Activated T-cell treated with anti-CD3 and anti-CD28 coated beads, Interleukin-2, amount 50 U/mL, for 48 hours (primary cell): ENCODE measurements at regions not wholly inside any gene's neighbourhood (a gene's known extent, or its start where the extent isn't known, plus 50 kb on each side); places are given as distances from the start of the nearest gene placed in this dataset.

Experiments
- DNase-seq, 2 experiments: peaks; one replicate each; pipeline ENCODE4 v3.0.0-alpha.2; 2020

- DNase-seq, result peak in 1 of 2 experiments; percentile 12
Observed at GRCh38 chr9:91042541-91042940, 240.9 kb downstream of the SYK start.

GRCh38 chr9:91043056-91043810 lies 241.6 kb downstream of the SYK start:
- DNase-seq, result peak; percentile 10 to 16

GRCh38 chr9:91043811-91044175 lies 242.2 kb downstream of the SYK start:
- peak in 1 of 2 experiments; percentile 16 for DNase-seq

GRCh38 chr9:91044354-91044753 lies 242.7 kb downstream of the SYK start:
- DNase-seq, result peak; percentile 17 to 19

GRCh38 chr9:91045041-91045440 lies 243.4 kb downstream of the SYK start:
- no peak for DNase-seq

GRCh38 chr9:91047529-91047928 lies 245.9 kb downstream of the SYK start:
- peak; percentile 60 to 72 for DNase-seq

GRCh38 chr9:91047993-91048607 lies 246.5 kb downstream of the SYK start:
- peak; percentile 46 to 63 for DNase-seq

- DNase-seq, result peak; percentile 22 to 33
Observed at GRCh38 chr9:91048749-91049148, 247.1 kb downstream of the SYK start.

GRCh38 chr9:91053824-91054223 lies 252.2 kb downstream of the SYK start:
- peak; percentile 23 to 32 for DNase-seq

- DNase-seq, result no peak
Observed at GRCh38 chr9:91055845-91056244, 254.2 kb downstream of the SYK start.

- no peak for DNase-seq
Observed at GRCh38 chr9:91056486-91056885, 254.9 kb downstream of the SYK start.

- DNase-seq, result no peak
Observed at GRCh38 chr9:91056917-91057316, 255.3 kb downstream of the SYK start.

- peak in 1 of 2 experiments; percentile 17 for DNase-seq
Observed at GRCh38 chr9:91059713-91060112, 258.1 kb downstream of the SYK start.

GRCh38 chr9:91060520-91061343 lies 259.1 kb downstream of the SYK start:
- peak in 1 of 2 experiments; percentile 15 for DNase-seq

- DNase-seq, result peak in 1 of 2 experiments; percentile 10
Observed at GRCh38 chr9:91061506-91061905, 259.9 kb downstream of the SYK start.

GRCh38 chr9:91062281-91062680 lies 260.7 kb downstream of the SYK start:
- peak in 1 of 2 experiments; percentile 12 for DNase-seq

- DNase-seq, result peak in 1 of 2 experiments; percentile 7
Observed at GRCh38 chr9:91063471-91063870, 261.9 kb downstream of the SYK start.

- DNase-seq, result peak in 1 of 2 experiments; percentile 10
Observed at GRCh38 chr9:91065231-91066041, 263.8 kb downstream of the SYK start.

- peak in 1 of 2 experiments; percentile 9 for DNase-seq
Observed at GRCh38 chr9:91066042-91066415, 264.4 kb downstream of the SYK start.

- DNase-seq, result peak in 1 of 2 experiments; percentile 13
Observed at GRCh38 chr9:91066856-91067255, 265.2 kb downstream of the SYK start.

- DNase-seq, result peak in 1 of 2 experiments; percentile 7
Observed at GRCh38 chr9:91067306-91067860, 265.8 kb downstream of the SYK start.
